ENCODE measurements at regions not wholly inside any gene's neighbourhood (a gene's known extent, or its start where the extent isn't known, plus 50 kb on each side); places are given as distances from the start of the nearest gene placed in this dataset.

- no peaks in the 10 kb centered on the region for H3K36me3 Mint-ChIP-seq
- no peak overlapping the region for H3K4me2 ChIP-seq
- H3K4me3 Mint-ChIP-seq = no peak overlapping the region
- H3K27me3 Mint-ChIP-seq (ENCODE audit: insufficient read depth, low read depth) = no peaks in the 10 kb centered on the region
- no peaks in the 10 kb centered on the region for H3F3A ChIP-seq (ENCODE audit: low read depth)
- no peak overlapping the region for H3K9ac ChIP-seq
- H2AFZ ChIP-seq (replicated peaks) = no peak overlapping the region
- H3K4me3 ChIP-seq = no peak overlapping the region
- no peak for TF ChIP-seq EZH2phosphoT487 (IDR thresholded peaks at IDR 0.05)
- no peak overlapping the region for H3K27ac Mint-ChIP-seq
- no peaks in the 10 kb centered on the region for H3K27me3 ChIP-seq
- no peaks in the 10 kb centered on the region for H3K4me1 Mint-ChIP-seq
- H3K36me3 ChIP-seq = no peaks in the 10 kb centered on the region
- H4K20me1 ChIP-seq (ENCODE audit: low read depth) = no peaks in the 10 kb centered on the region
- no peaks in the 10 kb centered on the region for H3K79me2 ChIP-seq (ENCODE audit: low read depth)
- H3K9me3 Mint-ChIP-seq = no peaks in the 10 kb centered on the region
- no peaks in the 10 kb centered on the region for H3K4me1 ChIP-seq
- no peak for DNase-seq (ENCODE audit: low spot score)
- no peak overlapping the region for H3K27ac ChIP-seq
- H3K9me3 ChIP-seq (ENCODE audit: low read depth) = no peaks in the 10 kb centered on the region
Measured at GRCh38 chr14:86513564-86513963, 983.6 kb downstream of the FLRT2 start.

- H3K36me3 Mint-ChIP-seq = no peaks in the 10 kb centered on the region
- Histone ChIP-seq H3K9me3 (ENCODE audit: low read depth) (no peaks in the 10 kb centered on the region), H3F3A (ENCODE audit: low read depth) (no peaks in the 10 kb centered on the region), H3K79me2 (ENCODE audit: low read depth) (no peaks in the 10 kb centered on the region), H3K9ac (no peak overlapping the region), H2AFZ (replicated peaks) (no peak overlapping the region), H4K20me1 (ENCODE audit: low read depth) (no peaks in the 10 kb centered on the region), H3K4me2 (no peak overlapping the region), H3K4me1 (no peaks in the 10 kb centered on the region), H3K27me3 (no peaks in the 10 kb centered on the region), H3K36me3 (no peaks in the 10 kb centered on the region), H3K27ac (no peak overlapping the region), H3K4me3 (no peak overlapping the region)
- H3K27me3 Mint-ChIP-seq (ENCODE audit: insufficient read depth, low read depth) = no peaks in the 10 kb centered on the region
- H3K4me3 Mint-ChIP-seq = no peak overlapping the region
- H3K9me3 Mint-ChIP-seq = no peaks in the 10 kb centered on the region
- DNase-seq (ENCODE audit: low spot score) = no peak
- H3K4me1 Mint-ChIP-seq = no peaks in the 10 kb centered on the region
- TF ChIP-seq CTCF (IDR thresholded peaks at IDR 0.05) (no peak), EZH2phosphoT487 (IDR thresholded peaks at IDR 0.05) (no peak), EZH2 (IDR thresholded peaks at IDR 0.05) (no peak)
- no peak overlapping the region for H3K27ac Mint-ChIP-seq
Measured at GRCh38 chr14:86513056-86513455, 983.1 kb downstream of the FLRT2 start.

- Mint-ChIP-seq H3K27ac (no peak overlapping the region), H3K36me3 (no peaks in the 10 kb centered on the region), H3K4me3 (no peak overlapping the region), H3K9me3 (no peaks in the 10 kb centered on the region), H3K27me3 (ENCODE audit: insufficient read depth, low read depth) (no peaks in the 10 kb centered on the region), H3K4me1 (no peaks in the 10 kb centered on the region)
- TF ChIP-seq EZH2phosphoT487 (IDR thresholded peaks at IDR 0.05) (no peak), CTCF (IDR thresholded peaks at IDR 0.05) (no peak), EZH2 (IDR thresholded peaks at IDR 0.05) (no peak)
- no peaks in the 10 kb centered on the region for H3F3A ChIP-seq (ENCODE audit: low read depth)
- no peaks in the 10 kb centered on the region for H3K36me3 ChIP-seq
- no peaks in the 10 kb centered on the region for H4K20me1 ChIP-seq (ENCODE audit: low read depth)
- H2AFZ ChIP-seq (replicated peaks) = no peak overlapping the region
- no peaks in the 10 kb centered on the region for H3K79me2 ChIP-seq (ENCODE audit: low read depth)
- H3K27me3 ChIP-seq = no peaks in the 10 kb centered on the region
- H3K4me1 ChIP-seq = no peaks in the 10 kb centered on the region
- H3K4me3 ChIP-seq = no peak overlapping the region
- H3K27ac ChIP-seq = no peak overlapping the region
- no peak overlapping the region for H3K9ac ChIP-seq
- DNase-seq (ENCODE audit: low spot score) = no peak
- H3K9me3 ChIP-seq (ENCODE audit: low read depth) = no peaks in the 10 kb centered on the region
- H3K4me2 ChIP-seq = no peak overlapping the region
Measured at GRCh38 chr14:86510491-86510890, 980.5 kb downstream of the FLRT2 start.

- Histone ChIP-seq H4K20me1 (ENCODE audit: low read depth) (no peaks in the 10 kb centered on the region), H3K4me1 (no peaks in the 10 kb centered on the region), H3F3A (ENCODE audit: low read depth) (no peaks in the 10 kb centered on the region), H3K36me3 (no peaks in the 10 kb centered on the region), H3K4me2 (no peak overlapping the region), H3K9ac (no peak overlapping the region), H3K4me3 (no peak overlapping the region), H3K79me2 (ENCODE audit: low read depth) (no peaks in the 10 kb centered on the region), H3K9me3 (ENCODE audit: low read depth) (no peaks in the 10 kb centered on the region), H3K27me3 (no peaks in the 10 kb centered on the region), H3K27ac (no peak overlapping the region), H2AFZ (replicated peaks) (no peak overlapping the region)
- Mint-ChIP-seq H3K4me1 (no peaks in the 10 kb centered on the region), H3K27me3 (ENCODE audit: insufficient read depth, low read depth) (no peaks in the 10 kb centered on the region), H3K36me3 (no peaks in the 10 kb centered on the region), H3K27ac (no peak overlapping the region), H3K4me3 (no peak overlapping the region), H3K9me3 (no peaks in the 10 kb centered on the region)
- TF ChIP-seq EZH2phosphoT487 (IDR thresholded peaks at IDR 0.05) = no peak
- no peak for TF ChIP-seq CTCF (IDR thresholded peaks at IDR 0.05)
- TF ChIP-seq EZH2 (IDR thresholded peaks at IDR 0.05) = no peak
- DNase-seq (ENCODE audit: low spot score) = no peak
Measured at GRCh38 chr14:86505808-86506207, 975.9 kb downstream of the FLRT2 start.

Measured in neural progenitor cell (in vitro differentiated cells).